ENCODE measurements at regions not wholly inside any gene's neighbourhood (a gene's known extent, or its start where the extent isn't known, plus 50 kb on each side); places are given as distances from the start of the nearest gene placed in this dataset.

- H3K9me3 ChIP-seq, result no peaks in the 10 kb centered on the region
- no peaks in the 10 kb centered on the region for H3K36me3 ChIP-seq
- H3K27me3 ChIP-seq, result no peaks in the 10 kb centered on the region
- no peak for DNase-seq
- no peak overlapping the region for H3K4me3 ChIP-seq
These were observed 464.2 kb downstream of the NUF2 start for GRCh38 chr1:163785868-163786405.

DNA sequence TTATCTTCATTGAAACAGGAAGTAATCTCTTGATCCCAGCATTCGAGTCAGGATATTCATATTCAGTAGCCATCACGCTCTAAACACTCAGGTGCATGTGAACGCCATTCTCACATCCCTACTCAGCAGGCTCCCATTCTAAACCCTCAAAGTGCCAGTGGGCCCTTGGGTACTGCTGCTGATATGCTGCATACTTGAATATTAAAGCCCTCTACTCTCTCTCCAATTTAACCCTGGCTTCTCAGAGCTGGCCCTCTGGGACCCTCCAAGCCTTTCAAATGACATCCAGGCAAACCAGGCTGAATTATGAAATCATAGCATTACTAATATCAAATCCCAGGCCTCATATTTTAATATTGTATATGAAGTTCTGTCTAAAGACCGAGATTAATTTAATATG is 468.2 kb downstream of the NUF2 start:
- no peaks in the 10 kb centered on the region for H3K27me3 ChIP-seq
- no peaks in the 10 kb centered on the region for H3K36me3 ChIP-seq
- no peaks in the 10 kb centered on the region for H3K9me3 ChIP-seq
- H3K4me3 ChIP-seq, result no peak overlapping the region
- DNase-seq, result no peak

GRCh38 chr1:163794551-163794950 is 472.8 kb downstream of the NUF2 start:
- DNase-seq, result no peak
- H3K4me3 ChIP-seq, result no peak overlapping the region
- no peaks in the 10 kb centered on the region for H3K27me3 ChIP-seq
- no peaks in the 10 kb centered on the region for H3K9me3 ChIP-seq
- H3K36me3 ChIP-seq, result no peaks in the 10 kb centered on the region

DNA sequence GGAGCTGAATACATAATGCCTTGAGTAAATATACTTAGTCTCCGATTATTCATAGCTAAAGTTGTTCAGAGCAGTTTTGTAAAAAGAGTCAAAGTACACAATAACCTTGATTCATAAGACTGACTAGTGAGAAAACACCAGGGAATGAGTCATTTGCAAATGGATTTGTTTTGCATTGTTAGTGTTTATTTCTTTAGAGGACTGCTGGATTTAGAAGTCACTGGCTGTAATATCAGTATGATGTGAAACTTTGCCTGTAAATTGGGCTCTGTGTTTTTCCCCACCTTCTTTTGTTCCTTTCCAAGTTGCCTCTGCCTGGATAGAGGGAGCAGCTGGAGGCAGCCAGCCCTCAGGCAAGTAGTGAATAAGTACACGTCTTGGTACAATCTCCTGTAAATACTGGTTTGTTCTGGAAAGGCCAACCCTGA is 474.7 kb downstream of the NUF2 start:
- Histone ChIP-seq H3K36me3 (no peaks in the 10 kb centered on the region), H3K9me3 (no peaks in the 10 kb centered on the region), H3K27me3 (no peaks in the 10 kb centered on the region), H3K4me3 (no peak overlapping the region)
- DNase-seq, result peak; percentile 0

DNA sequence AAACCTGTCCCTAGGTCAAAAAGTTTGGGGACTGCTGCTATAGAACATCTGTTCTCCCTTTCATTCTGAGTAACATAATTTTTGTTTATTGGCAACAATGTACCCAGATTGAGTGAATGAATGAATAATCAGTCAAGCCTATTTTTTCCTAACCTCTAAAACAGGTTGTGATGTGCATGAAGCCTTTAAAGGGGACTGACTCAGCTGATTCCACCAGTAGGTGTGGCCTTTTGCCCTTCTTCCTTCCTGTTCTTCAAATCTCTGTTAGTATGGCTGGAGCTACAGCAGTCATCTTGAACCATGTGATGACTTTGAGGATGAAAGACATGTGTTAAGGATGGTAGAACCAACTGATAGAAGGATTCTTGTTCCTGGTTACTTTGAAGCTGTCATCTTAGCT is 476.1 kb downstream of the NUF2 start:
- Histone ChIP-seq H3K27me3 (no peaks in the 10 kb centered on the region), H3K36me3 (no peaks in the 10 kb centered on the region), H3K4me3 (no peak overlapping the region), H3K9me3 (no peaks in the 10 kb centered on the region)
- no peak for DNase-seq

- no peaks in the 10 kb centered on the region for H3K9me3 ChIP-seq
- H3K36me3 ChIP-seq, result no peaks in the 10 kb centered on the region
- DNase-seq, result no peak
- no peak overlapping the region for H3K4me3 ChIP-seq
- H3K27me3 ChIP-seq, result no peaks in the 10 kb centered on the region
These were observed 477.5 kb downstream of the NUF2 start for GRCh38 chr1:163799190-163799805.

GRCh38 chr1:163807331-163808049 is 485.7 kb downstream of the NUF2 start:
- DNase-seq, result no peak
- Histone ChIP-seq H3K27me3 (no peaks in the 10 kb centered on the region), H3K36me3 (no peaks in the 10 kb centered on the region), H3K4me3 (no peak overlapping the region), H3K9me3 (no peaks in the 10 kb centered on the region)

- no peaks in the 10 kb centered on the region for H3K27me3 ChIP-seq
- no peaks in the 10 kb centered on the region for H3K9me3 ChIP-seq
- no peak for DNase-seq
- H3K4me3 ChIP-seq, result no peak overlapping the region
- H3K36me3 ChIP-seq, result no peaks in the 10 kb centered on the region
These were observed 491.5 kb downstream of the NUF2 start for GRCh38 chr1:163813251-163813650.

DNA sequence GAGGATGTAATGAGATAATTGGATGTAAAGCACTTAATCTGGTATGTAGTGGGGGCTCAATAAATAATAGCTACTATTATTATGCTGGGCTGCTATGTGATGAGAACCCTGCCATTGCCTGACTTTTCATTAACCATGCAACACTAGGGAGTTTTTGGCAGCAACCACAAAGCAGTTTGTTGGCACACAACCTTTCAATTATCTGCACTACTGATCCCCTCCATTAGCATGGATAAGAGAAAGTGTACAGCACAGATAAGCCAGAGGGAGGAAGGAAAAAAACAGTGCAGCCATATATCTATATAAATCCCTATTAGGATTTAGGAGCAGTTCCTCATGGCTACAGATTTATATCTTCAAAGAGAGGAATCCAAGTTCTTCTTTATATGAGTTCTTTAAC is 498.5 kb downstream of the NUF2 start:
- H3K36me3 ChIP-seq, result no peaks in the 10 kb centered on the region
- no peaks in the 10 kb centered on the region for H3K9me3 ChIP-seq
- no peaks in the 10 kb centered on the region for H3K27me3 ChIP-seq
- no peak for DNase-seq
- H3K4me3 ChIP-seq, result no peak overlapping the region

DNA sequence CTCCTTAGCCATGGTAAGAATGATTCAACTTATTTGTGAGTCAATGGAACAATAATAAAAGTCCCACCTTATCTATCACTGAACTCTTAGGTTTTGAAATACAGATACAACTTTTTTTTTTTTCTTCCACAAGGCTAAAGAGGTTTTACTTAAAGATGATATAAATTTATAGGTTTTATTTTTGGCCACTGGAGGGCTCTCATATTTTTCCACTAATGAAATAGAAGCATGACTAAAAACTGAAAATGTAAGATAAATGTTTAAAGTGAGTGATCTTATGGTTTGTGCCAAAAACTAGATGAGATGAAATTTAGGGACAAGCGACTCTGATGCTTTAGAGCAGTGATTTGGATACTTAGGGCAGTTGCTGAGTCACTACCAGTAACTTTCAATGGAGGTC is 499.0 kb downstream of the NUF2 start:
- no peak for DNase-seq
- Histone ChIP-seq H3K9me3 (no peaks in the 10 kb centered on the region), H3K4me3 (no peak overlapping the region), H3K36me3 (no peaks in the 10 kb centered on the region), H3K27me3 (no peaks in the 10 kb centered on the region)

DNA sequence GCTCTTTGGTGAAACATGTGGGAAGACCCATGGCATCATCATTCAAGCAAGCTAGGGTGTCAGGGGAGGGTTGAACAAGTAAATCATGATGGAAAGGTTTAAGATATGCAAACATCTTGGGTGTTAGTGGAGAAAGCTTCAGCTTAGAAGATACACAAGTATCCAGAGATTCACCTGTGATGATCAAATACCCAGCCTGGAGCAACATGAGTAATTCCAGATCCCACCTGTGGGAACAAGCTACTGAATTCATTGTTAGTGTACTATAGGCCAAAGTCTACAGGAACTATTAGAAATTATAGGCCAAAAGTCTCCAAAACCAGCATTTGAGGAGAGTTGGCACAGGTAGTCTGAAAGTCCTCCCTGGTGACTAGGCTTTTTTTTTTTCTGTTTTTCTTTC is 499.9 kb downstream of the NUF2 start:
- no peaks in the 10 kb centered on the region for H3K27me3 ChIP-seq
- no peak for DNase-seq
- no peaks in the 10 kb centered on the region for H3K9me3 ChIP-seq
- no peaks in the 10 kb centered on the region for H3K36me3 ChIP-seq
- no peak overlapping the region for H3K4me3 ChIP-seq

DNA sequence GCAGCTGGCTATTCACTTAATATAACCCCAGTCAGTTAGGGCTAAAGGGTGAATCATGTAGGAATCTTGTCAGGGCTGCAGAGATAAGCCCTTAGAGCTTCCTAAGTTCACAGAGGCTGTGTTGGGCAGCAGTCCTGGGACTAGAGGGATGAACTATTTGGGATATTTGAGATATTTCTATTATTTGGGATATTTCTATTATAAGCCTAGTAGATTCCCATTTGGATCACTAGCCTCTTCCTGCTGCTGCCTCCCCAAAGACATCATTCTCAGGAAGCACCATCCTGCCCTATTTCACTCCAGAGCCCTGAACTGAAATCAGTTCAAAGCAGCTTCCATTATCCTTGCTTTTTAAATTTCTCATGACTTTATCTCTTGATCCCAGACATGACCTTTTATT is 501.3 kb downstream of the NUF2 start:
- Histone ChIP-seq H3K36me3 (no peaks in the 10 kb centered on the region), H3K9me3 (no peaks in the 10 kb centered on the region), H3K27me3 (no peaks in the 10 kb centered on the region), H3K4me3 (no peak overlapping the region)
- DNase-seq, result no peak

GRCh38 chr1:163824006-163824405 is 502.3 kb downstream of the NUF2 start:
- peak; percentile 7 for DNase-seq
- Histone ChIP-seq H3K4me3 (no peak overlapping the region), H3K27me3 (no peaks in the 10 kb centered on the region), H3K9me3 (no peaks in the 10 kb centered on the region), H3K36me3 (no peaks in the 10 kb centered on the region)

DNA sequence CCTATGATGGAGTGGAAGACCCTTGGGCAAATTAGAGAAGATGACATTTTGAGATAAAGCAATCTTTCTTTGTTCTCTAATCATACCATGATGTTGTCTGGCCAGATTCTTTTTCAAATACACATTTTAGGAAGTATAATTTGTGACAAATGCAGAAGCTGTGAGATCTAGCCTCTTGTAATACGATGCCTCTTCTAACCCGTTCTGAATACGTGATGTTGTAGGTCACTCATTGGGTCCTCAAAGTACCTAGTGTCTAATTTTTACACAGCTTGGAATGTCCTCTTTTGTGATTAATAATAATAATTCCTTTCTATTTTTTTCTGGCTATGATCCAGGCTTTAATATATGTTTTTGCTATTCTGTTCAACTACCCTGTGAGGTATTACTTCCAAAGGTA is 502.7 kb downstream of the NUF2 start:
- H3K36me3 ChIP-seq, result no peaks in the 10 kb centered on the region
- H3K9me3 ChIP-seq, result no peaks in the 10 kb centered on the region
- no peak for DNase-seq
- H3K4me3 ChIP-seq, result no peak overlapping the region
- H3K27me3 ChIP-seq, result no peaks in the 10 kb centered on the region

- Histone ChIP-seq H3K36me3 (no peaks in the 10 kb centered on the region), H3K9me3 (no peaks in the 10 kb centered on the region), H3K4me3 (no peak overlapping the region), H3K27me3 (no peaks in the 10 kb centered on the region)
- no peak for DNase-seq
These were observed 504.7 kb downstream of the NUF2 start for GRCh38 chr1:163826500-163826899.

DNA sequence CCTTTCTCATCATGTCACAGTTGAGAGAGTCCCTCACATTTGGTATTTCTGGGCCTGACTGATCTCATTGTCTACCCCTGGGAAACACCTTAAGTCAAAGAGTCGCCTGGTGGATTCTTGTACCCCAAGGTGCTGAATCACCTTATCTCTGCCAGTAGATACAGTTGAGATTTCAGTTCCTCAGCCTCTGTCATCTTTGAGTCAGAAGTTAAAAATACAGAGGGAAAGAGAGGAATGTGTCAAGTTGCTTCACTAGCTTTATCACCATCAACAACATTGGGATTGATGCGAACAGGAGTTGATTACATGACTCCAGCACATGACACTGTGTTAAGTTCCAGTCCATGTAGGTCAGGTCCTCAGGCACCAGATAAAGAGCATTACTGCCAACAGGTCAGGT is 513.0 kb downstream of the NUF2 start:
- no peaks in the 10 kb centered on the region for H3K27me3 ChIP-seq
- no peaks in the 10 kb centered on the region for H3K9me3 ChIP-seq
- no peaks in the 10 kb centered on the region for H3K36me3 ChIP-seq
- no peak overlapping the region for H3K4me3 ChIP-seq
- no peak for DNase-seq

- Histone ChIP-seq H3K27me3 (no peaks in the 10 kb centered on the region), H3K4me3 (no peak overlapping the region), H3K36me3 (no peaks in the 10 kb centered on the region), H3K9me3 (no peaks in the 10 kb centered on the region)
- DNase-seq, result no peak
These were observed 514.7 kb downstream of the NUF2 start for GRCh38 chr1:163836481-163836880.

DNA sequence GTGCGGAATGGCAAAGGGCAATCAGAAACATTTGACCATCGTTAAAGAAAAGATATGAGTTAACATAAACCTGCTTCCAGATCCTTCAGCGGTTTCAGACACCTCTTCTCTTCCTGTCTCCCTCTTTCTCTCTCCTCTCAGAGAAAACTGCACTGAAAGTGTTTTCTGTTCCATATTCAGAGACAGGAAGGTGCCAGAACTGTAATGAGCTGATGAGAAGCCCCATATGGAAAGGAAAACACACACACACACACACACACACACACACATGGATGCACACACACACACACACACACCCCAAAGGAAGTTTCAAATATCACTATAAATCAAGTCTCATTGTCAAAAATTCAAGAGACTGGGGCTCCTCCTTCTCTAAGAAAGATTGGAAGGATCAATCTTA is 515.5 kb downstream of the NUF2 start:
- no peak for DNase-seq
- Histone ChIP-seq H3K36me3 (no peaks in the 10 kb centered on the region), H3K27me3 (no peaks in the 10 kb centered on the region), H3K9me3 (no peaks in the 10 kb centered on the region), H3K4me3 (no peak overlapping the region)

All from MG63 (cell line).